Smooth muscle cell (in vitro differentiated cells): ENCODE measurements at regions not wholly inside any gene's neighbourhood (a gene's known extent, or its start where the extent isn't known, plus 50 kb on each side); places are given as distances from the start of the nearest gene placed in this dataset.

ENCODE experiments used
- DNase-seq: peaks from one replicate; lab custom pipeline; 2025; ENCODE audit not compliant: unreplicated experiment; lab: John Stamatoyannopoulos, UW
- H2AFZ ChIP-seq: fragments of 200-600 bp; sonication (generic); 2 replicates; pipeline ENCODE4 v1.6.0; 2016; ENCODE audit warnings: antibody characterized with exemption, low read depth, mild to moderate bottlenecking
- H3F3A ChIP-seq: fragments of 200-600 bp; sonication (generic); 2 replicates; pipeline ENCODE4 v1.6.0; 2017; ENCODE audit warnings: antibody characterized with exemption, low read depth
- H3K27ac ChIP-seq: fragments of 200-600 bp; sonication (generic); 2 replicates; pipeline ENCODE4 v1.5.1; 2016; ENCODE audit warnings: low read depth, mild to moderate bottlenecking
- H3K27me3 ChIP-seq: fragments of 200-600 bp; sonication (generic); 2 replicates; pipeline ENCODE4 v1.6.1; 2016; ENCODE audit warnings: low read depth, mild to moderate bottlenecking
- H3K36me3 ChIP-seq: fragments of 200-600 bp; sonication (generic); 2 replicates; pipeline ENCODE4 v1.5.1; 2016; ENCODE audit warnings: low read depth
- H3K4me1 ChIP-seq: fragments of 200-600 bp; sonication (generic); 2 replicates; pipeline ENCODE4 v1.5.1; 2016; ENCODE audit warnings: low read depth
- H3K4me2 ChIP-seq: fragments of 200-600 bp; sonication (generic); 2 replicates; pipeline ENCODE4 v1.6.0; 2016; ENCODE audit warnings: mild to moderate bottlenecking
- H3K4me3 ChIP-seq: fragments of 200-600 bp; sonication (generic); 2 replicates; pipeline ENCODE4 v1.5.1; 2016; ENCODE audit warnings: mild to moderate bottlenecking
- H3K79me2 ChIP-seq: fragments of 200-600 bp; sonication (generic); 2 replicates; pipeline ENCODE4 v1.6.0; 2016; ENCODE audit warnings: low read depth, mild to moderate bottlenecking
- H3K9ac ChIP-seq: fragments of 200-600 bp; sonication (generic); 2 replicates; pipeline ENCODE4 v1.6.0; 2016; ENCODE audit warnings: low read depth
- H3K9me3 ChIP-seq: fragments of 200-600 bp; sonication (generic); replicated peaks from 2 replicates; pipeline ENCODE4 v1.5.1; 2016; ENCODE audit warnings: low read depth
- H4K20me1 ChIP-seq: fragments of 200-600 bp; sonication (generic); 2 replicates; pipeline ENCODE4 v1.6.0; 2016; ENCODE audit warnings: low read depth
- CTCF ChIP-seq: fragments of 200-600 bp; sonication (generic); IDR thresholded peaks from 2 replicates; pipeline ENCODE4 v1.5.1; 2017; ENCODE audit warnings: borderline replicate concordance, mild to moderate bottlenecking, antibody characterized with exemption; ENCODE audit not compliant: insufficient read depth, poor library complexity, severe bottlenecking
- WGBS: methylation state at CpG from one replicate; pipeline ENCODE4 v1.1.7; 2016; ENCODE audit warnings: low lambda C conversion rate; 5-methylcytosine and 5-hydroxymethylcytosine counted together

- H3F3A ChIP-seq: no peaks in the 10 kb centered on the region
- H3K36me3 ChIP-seq: no peaks in the 10 kb centered on the region
- H3K4me3 ChIP-seq: no peak overlapping the region
- TF ChIP-seq CTCF: no peak
- WGBS: 91% methylated on average over 4 of the region's 4 CpGs
- no peak overlapping the region for H2AFZ ChIP-seq
- H3K4me1 ChIP-seq: no peaks in the 10 kb centered on the region
- H3K9ac ChIP-seq: no peak overlapping the region
- no peaks in the 10 kb centered on the region for H4K20me1 ChIP-seq
- no peak overlapping the region for H3K27ac ChIP-seq
- H3K27me3 ChIP-seq: no peaks in the 10 kb centered on the region
- H3K79me2 ChIP-seq: no peaks in the 10 kb centered on the region
- H3K4me2 ChIP-seq: no peak overlapping the region
- DNase-seq: no peak
- H3K9me3 ChIP-seq: no peaks in the 10 kb centered on the region
Measured at GRCh38 chr5:96326902-96327301, 106.1 kb downstream of the PCSK1 start.

- H3K27ac ChIP-seq: no peak overlapping the region
- DNase-seq: no peak
- H3K4me3 ChIP-seq: no peak overlapping the region
- H3F3A ChIP-seq: no peaks in the 10 kb centered on the region
- H3K27me3 ChIP-seq: no peaks in the 10 kb centered on the region
- no peak overlapping the region for H3K9ac ChIP-seq
- no peak overlapping the region for H2AFZ ChIP-seq
- no peaks in the 10 kb centered on the region for H4K20me1 ChIP-seq
- WGBS: 76% methylated on average over 2 of the region's 2 CpGs
- no peaks in the 10 kb centered on the region for H3K4me1 ChIP-seq
- no peaks in the 10 kb centered on the region for H3K9me3 ChIP-seq
- H3K79me2 ChIP-seq: no peaks in the 10 kb centered on the region
- TF ChIP-seq CTCF: no peak
- no peaks in the 10 kb centered on the region for H3K36me3 ChIP-seq
- H3K4me2 ChIP-seq: no peak overlapping the region
Measured at GRCh38 chr5:96324708-96325107, 108.3 kb downstream of the PCSK1 start.

GRCh38 chr5:96322865-96323264 is 110.2 kb downstream of the PCSK1 start:
- Histone ChIP-seq H3K4me3 (no peak overlapping the region), H3K36me3 (no peaks in the 10 kb centered on the region), H3K9ac (no peak overlapping the region), H2AFZ (no peak overlapping the region), H3K9me3 (no peaks in the 10 kb centered on the region), H3K4me2 (no peak overlapping the region), H3K4me1 (no peaks in the 10 kb centered on the region), H3K27ac (no peak overlapping the region), H4K20me1 (no peaks in the 10 kb centered on the region), H3K27me3 (no peaks in the 10 kb centered on the region), H3K79me2 (no peaks in the 10 kb centered on the region), H3F3A (no peaks in the 10 kb centered on the region)
- WGBS: 91% methylated on average over 2 of the region's 2 CpGs
- TF ChIP-seq CTCF: no peak
- no peak for DNase-seq

GRCh38 chr5:96322217-96322616 is 110.8 kb downstream of the PCSK1 start:
- no peaks in the 10 kb centered on the region for H3K79me2 ChIP-seq
- no peaks in the 10 kb centered on the region for H3K9me3 ChIP-seq
- H3K27ac ChIP-seq: no peak overlapping the region
- no peak overlapping the region for H3K4me2 ChIP-seq
- H3K27me3 ChIP-seq: no peaks in the 10 kb centered on the region
- no peak for DNase-seq
- H3K36me3 ChIP-seq: no peaks in the 10 kb centered on the region
- no peak overlapping the region for H2AFZ ChIP-seq
- 79% methylated on average over 3 of the region's 3 CpGs for WGBS
- no peaks in the 10 kb centered on the region for H4K20me1 ChIP-seq
- H3K4me1 ChIP-seq: no peaks in the 10 kb centered on the region
- H3K4me3 ChIP-seq: no peak overlapping the region
- H3F3A ChIP-seq: no peaks in the 10 kb centered on the region
- TF ChIP-seq CTCF: no peak
- no peak overlapping the region for H3K9ac ChIP-seq
